Testis (tissue), 2 donors: ENCODE measurements at regions not wholly inside any gene's neighbourhood (a gene's known extent, or its start where the extent isn't known, plus 50 kb on each side); places are given as distances from the start of the nearest gene placed in this dataset.

ENCODE experiments used
- DNase-seq: peaks from one replicate; pipeline ENCODE4 v3.0.0-alpha.2; 2019
- H3K27ac ChIP-seq, 2 donors: fragments of 200-600 bp; sonication (generic); one replicate each; pipeline ENCODE4 v1.5.1; 2019
- H3K27me3 ChIP-seq: fragments of 200-600 bp; sonication (generic); one replicate; pipeline ENCODE4 v1.5.1; 2019
- H3K36me3 ChIP-seq: fragments of 200-600 bp; sonication (generic); one replicate; pipeline ENCODE4 v1.5.1; 2017; ENCODE audit warnings: low read depth; ENCODE audit errors: missing control alignments
- H3K4me1 ChIP-seq: fragments of 200-600 bp; sonication (generic); one replicate; pipeline ENCODE4 v1.5.1; 2019
- H3K4me3 ChIP-seq, 2 donors: fragments of 200-600 bp; sonication (generic); one replicate each; pipeline ENCODE4 v1.5.1; 2017 to 2019
- H3K9me3 ChIP-seq: fragments of 200-600 bp; sonication (generic); one replicate; pipeline ENCODE4 v1.5.1; 2017
- POLR2A ChIP-seq: fragments of 450-650 bp; IDR thresholded peaks from one replicate; pipeline ENCODE4 v1.6.1; 2017; ENCODE audit warnings: antibody characterized with exemption, mild to moderate bottlenecking, moderate library complexity
- WGBS, 2 donors: methylation state at CpG; one replicate each; pipeline ENCODE4 v1.1.5; 2018; 5-methylcytosine and 5-hydroxymethylcytosine counted together
- intact Hi-C: fragments of 100-400 bp; cut with DNase I; formaldehyde crosslinking; loops from one replicate; pipeline ENCODE4 v1.15.1; 2023; ENCODE audit warnings: low total_unique reads
- TF ChIP-seq, protein P1 (sequence below), 3 experiments: fragments of 450-650 bp in 2 of 3; fragments of 200-600 bp in 1 of 3; sonication (generic) in 1 of 3; IDR thresholded peaks; one replicate each; pipeline ENCODE4 v1.5.1; 2016 to 2019; ENCODE audit warnings: antibody characterized with exemption in 3 of 3, mild to moderate bottlenecking in 2 of 3, moderate library complexity in 1 of 3

DNA sequence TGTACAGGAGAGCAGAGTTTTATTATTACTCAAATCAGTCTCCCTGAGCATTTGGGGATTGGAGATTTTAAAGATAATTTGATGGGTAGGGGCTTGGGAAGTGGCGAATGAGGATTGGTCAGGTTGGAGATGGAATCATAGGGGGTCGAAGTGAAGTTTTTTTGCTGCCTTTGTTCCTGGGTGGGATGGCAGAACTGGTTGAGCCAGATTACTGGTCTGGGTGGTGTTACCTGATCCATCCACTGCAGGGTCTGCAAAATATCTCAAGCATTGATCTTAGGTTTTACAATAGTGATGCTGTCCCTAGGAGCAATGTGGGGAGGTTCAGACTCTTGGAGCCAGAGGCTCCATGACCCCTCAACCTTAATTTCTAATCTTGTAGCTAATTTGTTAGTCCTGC is 108.8 kb downstream of the BACH1 start:
- Histone ChIP-seq H3K4me3 (no peak overlapping the region), H3K9me3 (no peaks in the 10 kb centered on the region), H3K27me3 (no peaks in the 10 kb centered on the region), H3K36me3 (no peaks in the 10 kb centered on the region), H3K4me1 (no peaks in the 10 kb centered on the region), H3K27ac (no peak overlapping the region)
- no peak for DNase-seq
- TF ChIP-seq POLR2A, result no peak
- TF ChIP-seq, protein P1, sequence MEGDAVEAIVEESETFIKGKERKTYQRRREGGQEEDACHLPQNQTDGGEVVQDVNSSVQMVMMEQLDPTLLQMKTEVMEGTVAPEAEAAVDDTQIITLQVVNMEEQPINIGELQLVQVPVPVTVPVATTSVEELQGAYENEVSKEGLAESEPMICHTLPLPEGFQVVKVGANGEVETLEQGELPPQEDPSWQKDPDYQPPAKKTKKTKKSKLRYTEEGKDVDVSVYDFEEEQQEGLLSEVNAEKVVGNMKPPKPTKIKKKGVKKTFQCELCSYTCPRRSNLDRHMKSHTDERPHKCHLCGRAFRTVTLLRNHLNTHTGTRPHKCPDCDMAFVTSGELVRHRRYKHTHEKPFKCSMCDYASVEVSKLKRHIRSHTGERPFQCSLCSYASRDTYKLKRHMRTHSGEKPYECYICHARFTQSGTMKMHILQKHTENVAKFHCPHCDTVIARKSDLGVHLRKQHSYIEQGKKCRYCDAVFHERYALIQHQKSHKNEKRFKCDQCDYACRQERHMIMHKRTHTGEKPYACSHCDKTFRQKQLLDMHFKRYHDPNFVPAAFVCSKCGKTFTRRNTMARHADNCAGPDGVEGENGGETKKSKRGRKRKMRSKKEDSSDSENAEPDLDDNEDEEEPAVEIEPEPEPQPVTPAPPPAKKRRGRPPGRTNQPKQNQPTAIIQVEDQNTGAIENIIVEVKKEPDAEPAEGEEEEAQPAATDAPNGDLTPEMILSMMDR (IDR thresholded peaks at IDR 0.05), result no peak
- WGBS, 2 donors, result 92 to 95% methylated on average over 2 of the region's 2 CpGs
- intact Hi-C loops, result no loop called here

DNA sequence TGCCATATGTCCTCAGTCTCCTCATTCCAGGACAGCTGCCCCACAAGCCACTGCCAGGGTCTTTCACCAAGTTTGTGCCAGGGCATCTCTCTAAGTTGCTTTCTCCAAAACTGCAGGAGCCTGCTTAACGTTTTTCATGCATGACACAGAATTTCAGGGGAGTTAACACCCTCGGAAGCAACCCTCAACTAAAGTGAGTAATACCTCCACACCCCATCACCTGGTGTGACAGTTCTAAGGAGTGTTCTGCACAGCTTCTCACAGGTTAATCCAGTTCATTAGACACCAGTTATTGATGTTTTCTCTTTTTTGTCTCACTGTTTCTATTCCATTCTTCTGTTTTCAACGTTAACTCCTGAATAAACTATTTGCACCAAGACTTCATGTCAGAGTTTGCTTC is 115.0 kb downstream of the BACH1 start:
- intact Hi-C loops, result no loop called here
- no peaks in the 10 kb centered on the region for H3K36me3 ChIP-seq
- H3K4me1 ChIP-seq, result no peaks in the 10 kb centered on the region
- no peak overlapping the region for H3K27ac ChIP-seq
- H3K27me3 ChIP-seq, result no peaks in the 10 kb centered on the region
- no peak for TF ChIP-seq POLR2A
- TF ChIP-seq, protein P1 (IDR thresholded peaks at IDR 0.05), result no peak
- DNase-seq, result no peak
- whole genome bisulfite sequencing, 2 donors, result 65 to 69% methylated on average over 3 of the region's 3 CpGs
- no peaks in the 10 kb centered on the region for H3K9me3 ChIP-seq
- no peak overlapping the region for H3K4me3 ChIP-seq

DNA sequence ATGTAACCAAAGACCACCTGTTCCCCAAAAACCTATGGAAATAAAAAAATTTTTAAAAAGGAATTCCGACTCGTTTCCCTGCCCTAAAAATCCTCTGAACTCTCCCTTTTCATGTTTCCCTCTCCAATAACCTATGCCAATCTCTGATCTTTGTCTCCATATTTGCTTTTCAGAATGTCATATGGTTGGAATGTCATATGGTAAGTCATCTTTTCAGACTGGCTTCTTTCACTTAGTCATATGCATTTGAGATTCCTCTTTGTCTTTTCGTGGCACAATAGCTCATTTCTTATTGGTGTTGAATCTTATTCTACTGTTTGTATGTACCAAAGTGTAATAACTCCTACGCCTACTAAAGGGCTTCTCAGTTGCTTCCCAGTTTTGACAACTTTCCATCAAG is 117.5 kb downstream of the BACH1 start:
- Histone ChIP-seq H3K9me3 (no peaks in the 10 kb centered on the region), H3K4me3 (no peak overlapping the region), H3K4me1 (no peaks in the 10 kb centered on the region), H3K36me3 (no peaks in the 10 kb centered on the region), H3K27ac (no peak overlapping the region), H3K27me3 (no peaks in the 10 kb centered on the region)
- no peak for TF ChIP-seq POLR2A
- TF ChIP-seq, protein P1 (IDR thresholded peaks at IDR 0.05), result no peak
- intact Hi-C loops, result no loop called here
- DNase-seq, result no peak
- WGBS, 2 donors, result 91 to 95% methylated on average over 4 of the region's 4 CpGs

DNA sequence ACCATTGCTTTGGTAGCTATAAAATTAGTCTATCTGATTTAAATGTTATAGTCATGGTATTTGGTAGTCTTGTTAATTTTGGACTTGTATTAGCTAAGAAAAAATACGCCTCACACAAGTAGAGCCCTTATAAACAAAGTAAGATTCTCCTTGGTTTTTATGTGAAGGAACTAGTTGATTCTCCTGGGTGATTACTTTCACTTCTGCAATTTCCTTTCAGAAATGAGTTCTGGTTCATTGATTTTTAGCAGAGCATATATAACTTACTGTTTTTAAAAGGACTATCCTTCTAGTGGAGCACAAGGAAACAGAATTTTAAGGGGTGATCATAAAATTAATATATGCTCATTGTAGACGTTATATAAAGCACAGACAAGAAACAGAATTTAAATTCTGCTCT is 120.1 kb downstream of the BACH1 start:
- Histone ChIP-seq H3K27me3 (no peaks in the 10 kb centered on the region), H3K36me3 (no peaks in the 10 kb centered on the region), H3K9me3 (no peaks in the 10 kb centered on the region), H3K4me1 (no peaks in the 10 kb centered on the region), H3K4me3 (no peak overlapping the region), H3K27ac (no peak overlapping the region)
- DNase-seq, result no peak
- intact Hi-C loops, result no loop called here
- no peak for TF ChIP-seq POLR2A
- TF ChIP-seq, protein P1 (IDR thresholded peaks at IDR 0.05), result no peak
- WGBS, 2 donors, result 90 to 92% methylated on average over 2 of the region's 2 CpGs

DNA sequence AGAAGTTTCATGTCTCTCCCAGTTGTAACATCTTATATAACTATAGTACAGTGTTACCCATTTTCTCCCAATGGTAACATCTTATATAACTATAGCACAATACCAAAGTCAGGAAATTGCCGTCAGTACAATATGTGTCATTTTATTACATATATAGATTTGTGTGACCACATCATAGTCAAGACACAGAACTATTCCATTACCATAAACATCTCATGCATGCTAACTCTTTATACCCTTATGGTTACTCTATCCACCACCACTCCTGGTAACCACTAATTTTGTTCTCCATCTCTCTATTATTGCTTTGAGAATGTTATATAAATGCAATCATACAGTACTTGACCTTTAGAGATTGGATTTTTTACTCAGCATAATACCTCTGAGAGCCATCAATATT is 120.7 kb downstream of the BACH1 start:
- H3K9me3 ChIP-seq, result no peaks in the 10 kb centered on the region
- DNase-seq, result no peak
- 76 to 89% methylated on average over 1 of the region's 1 CpG for WGBS, 2 donors
- no peak overlapping the region for H3K4me3 ChIP-seq
- no peaks in the 10 kb centered on the region for H3K4me1 ChIP-seq
- intact Hi-C loops, result no loop called here
- no peaks in the 10 kb centered on the region for H3K36me3 ChIP-seq
- H3K27ac ChIP-seq, result no peak overlapping the region
- TF ChIP-seq, protein P1 (IDR thresholded peaks at IDR 0.05), result no peak
- no peak for TF ChIP-seq POLR2A
- H3K27me3 ChIP-seq, result no peaks in the 10 kb centered on the region
